Activated CD4-positive, alpha-beta memory T cell treated with anti-CD3 and anti-CD28 coated beads, Interleukin-2, amount 10 ng/mL, durations not matched to agents 7 days and 5 days (primary cell): ENCODE measurements at regions not wholly inside any gene's neighbourhood (a gene's known extent, or its start where the extent isn't known, plus 50 kb on each side); places are given as distances from the start of the nearest gene placed in this dataset.

Source experiments
- CTCF ChIA-PET: fragments of 350-600 bp; sonication (Branson Sonifier 250); formaldehyde crosslinking; loops from one replicate; lab custom pipeline; 2021; ENCODE audit warnings: antibody characterized with exemption, inconsistent platforms; lab: Charles Lee
- POLR2A ChIA-PET: fragments of 350-600 bp; sonication (Branson Sonifier 250); formaldehyde crosslinking; loops from one replicate; lab custom pipeline; 2021; ENCODE audit warnings: antibody characterized with exemption; lab: Charles Lee
- DNase-seq: peaks from one replicate; pipeline ENCODE4 v3.0.0-alpha.2; 2020
- H3K27ac Mint-ChIP-seq: one replicate; pipeline ENCODE4 v1.8.0; 2021; ENCODE audit warnings: mild to moderate bottlenecking, mixed read lengths
- H3K27me3 Mint-ChIP-seq: one replicate; pipeline ENCODE4 v1.8.0; 2021; ENCODE audit warnings: mixed read lengths
- H3K36me3 Mint-ChIP-seq: one replicate; pipeline ENCODE4 v1.8.0; 2021; ENCODE audit warnings: low read depth, mixed read lengths
- H3K4me1 Mint-ChIP-seq: one replicate; pipeline ENCODE4 v1.8.0; 2021; ENCODE audit warnings: mixed read lengths
- H3K4me3 Mint-ChIP-seq: one replicate; pipeline ENCODE4 v1.8.0; 2021; ENCODE audit warnings: mild to moderate bottlenecking, mixed read lengths
- H3K9me3 Mint-ChIP-seq: one replicate; pipeline ENCODE4 v1.8.0; 2021; ENCODE audit warnings: mixed read lengths

GRCh38 chr13:34085204-34085603 is 267.3 kb downstream of the RFC3 start:
- DNase-seq: no peak
- ChIA-PET POLR2A (no interaction called here), CTCF (no interaction called here)
- Mint-ChIP-seq H3K27me3 (peaks cover 2% of the 10 kb centered on the region), H3K4me1 (no peaks in the 10 kb centered on the region), H3K9me3 (no peaks in the 10 kb centered on the region), H3K36me3 (no peaks in the 10 kb centered on the region), H3K27ac (no peak overlapping the region), H3K4me3 (no peak overlapping the region)

- POLR2A ChIA-PET: no interaction called here
- no peaks in the 10 kb centered on the region for H3K36me3 Mint-ChIP-seq
- H3K27me3 Mint-ChIP-seq: peaks cover 2% of the 10 kb centered on the region
- H3K4me3 Mint-ChIP-seq: no peak overlapping the region
- no peaks in the 10 kb centered on the region for H3K9me3 Mint-ChIP-seq
- CTCF ChIA-PET: no interaction called here
- H3K27ac Mint-ChIP-seq: no peak overlapping the region
- no peak for DNase-seq
- no peaks in the 10 kb centered on the region for H3K4me1 Mint-ChIP-seq
Measured at GRCh38 chr13:34086281-34086680, 268.3 kb downstream of the RFC3 start.

GRCh38 chr13:34087791-34088190 is 269.8 kb downstream of the RFC3 start:
- Mint-ChIP-seq H3K36me3 (no peaks in the 10 kb centered on the region), H3K27me3 (no peaks in the 10 kb centered on the region), H3K9me3 (no peaks in the 10 kb centered on the region), H3K4me1 (no peaks in the 10 kb centered on the region), H3K27ac (no peak overlapping the region), H3K4me3 (no peak overlapping the region)
- ChIA-PET POLR2A (no interaction called here), CTCF (no interaction called here)
- DNase-seq: no peak

GRCh38 chr13:34103854-34104253 is 285.9 kb downstream of the RFC3 start:
- Mint-ChIP-seq H3K4me1 (no peaks in the 10 kb centered on the region), H3K36me3 (no peaks in the 10 kb centered on the region), H3K9me3 (no peaks in the 10 kb centered on the region), H3K27ac (no peak overlapping the region), H3K27me3 (no peaks in the 10 kb centered on the region), H3K4me3 (no peak overlapping the region)
- ChIA-PET POLR2A (no interaction called here), CTCF (no interaction called here)
- DNase-seq: no peak

- Mint-ChIP-seq H3K36me3 (no peaks in the 10 kb centered on the region), H3K4me3 (no peak overlapping the region), H3K27ac (no peak overlapping the region), H3K27me3 (no peaks in the 10 kb centered on the region), H3K4me1 (no peaks in the 10 kb centered on the region), H3K9me3 (no peaks in the 10 kb centered on the region)
- no peak for DNase-seq
- CTCF ChIA-PET: no interaction called here
- POLR2A ChIA-PET: no interaction called here
Measured at GRCh38 chr13:34104853-34105252, 286.9 kb downstream of the RFC3 start.

GRCh38 chr13:34107806-34108205 is 289.9 kb downstream of the RFC3 start:
- ChIA-PET POLR2A (no interaction called here), CTCF (no interaction called here)
- no peaks in the 10 kb centered on the region for H3K4me1 Mint-ChIP-seq
- no peak for DNase-seq
- no peaks in the 10 kb centered on the region for H3K9me3 Mint-ChIP-seq
- H3K4me3 Mint-ChIP-seq: no peak overlapping the region
- no peak overlapping the region for H3K27ac Mint-ChIP-seq
- H3K27me3 Mint-ChIP-seq: no peaks in the 10 kb centered on the region
- H3K36me3 Mint-ChIP-seq: no peaks in the 10 kb centered on the region

GRCh38 chr13:34108410-34108809 is 290.5 kb downstream of the RFC3 start:
- no peak overlapping the region for H3K4me3 Mint-ChIP-seq
- ChIA-PET POLR2A (no interaction called here), CTCF (no interaction called here)
- no peaks in the 10 kb centered on the region for H3K9me3 Mint-ChIP-seq
- H3K27me3 Mint-ChIP-seq: no peaks in the 10 kb centered on the region
- H3K36me3 Mint-ChIP-seq: no peaks in the 10 kb centered on the region
- no peaks in the 10 kb centered on the region for H3K4me1 Mint-ChIP-seq
- DNase-seq: no peak
- no peak overlapping the region for H3K27ac Mint-ChIP-seq

GRCh38 chr13:34114581-34114980 is 296.6 kb downstream of the RFC3 start:
- ChIA-PET CTCF (no interaction called here), POLR2A (no interaction called here)
- no peaks in the 10 kb centered on the region for H3K36me3 Mint-ChIP-seq
- H3K4me3 Mint-ChIP-seq: no peak overlapping the region
- DNase-seq: no peak
- no peaks in the 10 kb centered on the region for H3K27me3 Mint-ChIP-seq
- H3K9me3 Mint-ChIP-seq: no peaks in the 10 kb centered on the region
- H3K4me1 Mint-ChIP-seq: no peaks in the 10 kb centered on the region
- H3K27ac Mint-ChIP-seq: no peak overlapping the region

GRCh38 chr13:34116651-34117050 is 298.7 kb downstream of the RFC3 start:
- ChIA-PET POLR2A (no interaction called here), CTCF (no interaction called here)
- H3K4me1 Mint-ChIP-seq: no peaks in the 10 kb centered on the region
- H3K4me3 Mint-ChIP-seq: no peak overlapping the region
- no peaks in the 10 kb centered on the region for H3K36me3 Mint-ChIP-seq
- no peaks in the 10 kb centered on the region for H3K27me3 Mint-ChIP-seq
- H3K9me3 Mint-ChIP-seq: no peaks in the 10 kb centered on the region
- no peak for DNase-seq
- H3K27ac Mint-ChIP-seq: no peak overlapping the region

- H3K4me3 Mint-ChIP-seq: no peak overlapping the region
- H3K36me3 Mint-ChIP-seq: no peaks in the 10 kb centered on the region
- H3K9me3 Mint-ChIP-seq: no peaks in the 10 kb centered on the region
- CTCF ChIA-PET: no interaction called here
- no peak overlapping the region for H3K27ac Mint-ChIP-seq
- H3K27me3 Mint-ChIP-seq: no peaks in the 10 kb centered on the region
- POLR2A ChIA-PET: no interaction called here
- no peak for DNase-seq
- no peaks in the 10 kb centered on the region for H3K4me1 Mint-ChIP-seq
Measured at GRCh38 chr13:34124666-34125306, 306.8 kb downstream of the RFC3 start.

GRCh38 chr13:34127523-34127922 is 309.6 kb downstream of the RFC3 start:
- CTCF ChIA-PET: no interaction called here
- no peaks in the 10 kb centered on the region for H3K4me1 Mint-ChIP-seq
- H3K4me3 Mint-ChIP-seq: no peak overlapping the region
- DNase-seq: no peak
- H3K9me3 Mint-ChIP-seq: no peaks in the 10 kb centered on the region
- POLR2A ChIA-PET: no interaction called here
- H3K27ac Mint-ChIP-seq: no peak overlapping the region
- H3K27me3 Mint-ChIP-seq: no peaks in the 10 kb centered on the region
- no peaks in the 10 kb centered on the region for H3K36me3 Mint-ChIP-seq

- Mint-ChIP-seq H3K4me1 (no peaks in the 10 kb centered on the region), H3K36me3 (no peaks in the 10 kb centered on the region), H3K27me3 (no peaks in the 10 kb centered on the region), H3K9me3 (no peaks in the 10 kb centered on the region), H3K4me3 (no peak overlapping the region), H3K27ac (no peak overlapping the region)
- POLR2A ChIA-PET: no interaction called here
- CTCF ChIA-PET: no interaction called here
- no peak for DNase-seq
Measured at GRCh38 chr13:34128661-34129060, 310.7 kb downstream of the RFC3 start.

- no peak for DNase-seq
- H3K36me3 Mint-ChIP-seq: no peaks in the 10 kb centered on the region
- ChIA-PET CTCF (no interaction called here), POLR2A (no interaction called here)
- H3K9me3 Mint-ChIP-seq: no peaks in the 10 kb centered on the region
- no peak overlapping the region for H3K4me3 Mint-ChIP-seq
- H3K4me1 Mint-ChIP-seq: no peaks in the 10 kb centered on the region
- no peaks in the 10 kb centered on the region for H3K27me3 Mint-ChIP-seq
- no peak overlapping the region for H3K27ac Mint-ChIP-seq
Measured at GRCh38 chr13:34129436-34129835, 311.5 kb downstream of the RFC3 start.

- Mint-ChIP-seq H3K9me3 (peaks cover 5% of the 10 kb centered on the region), H3K27me3 (peaks cover 3% of the 10 kb centered on the region), H3K4me3 (no peak overlapping the region), H3K27ac (no peak overlapping the region), H3K36me3 (no peaks in the 10 kb centered on the region), H3K4me1 (no peaks in the 10 kb centered on the region)
- no peak for DNase-seq
- ChIA-PET POLR2A (no interaction called here), CTCF (no interaction called here)
Measured at GRCh38 chr13:34137200-34137599, 319.3 kb downstream of the RFC3 start.
